ENCODE measurements at regions not wholly inside any gene's neighbourhood (a gene's known extent, or its start where the extent isn't known, plus 50 kb on each side); places are given as distances from the start of the nearest gene placed in this dataset.
"Not testable (repeated sequence)": the region's sequence is repeated elsewhere in the genome, so short reads cannot be mapped to it uniquely, and the experiment has no call there.

DNA sequence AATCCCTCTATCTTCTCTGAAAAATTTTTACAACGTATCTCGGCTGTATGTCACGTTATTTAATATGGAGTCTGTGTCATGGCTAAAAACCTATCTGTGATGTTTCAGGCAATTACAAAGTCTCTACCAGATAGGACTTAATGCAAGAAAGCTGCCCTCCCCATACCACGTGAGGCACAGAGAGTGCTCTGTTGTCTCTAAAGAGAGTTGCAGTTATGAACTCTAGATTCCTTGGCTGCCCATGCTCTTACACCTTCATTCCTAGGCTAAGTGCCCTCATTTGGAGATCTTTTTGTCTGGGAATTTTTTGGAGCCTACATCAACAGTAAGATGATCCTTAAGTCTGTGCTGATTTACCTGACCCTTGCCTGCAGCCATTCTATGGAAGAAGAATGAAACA is 935.9 kb downstream of the C4orf33 start:
- TF ChIP-seq, protein P1, sequence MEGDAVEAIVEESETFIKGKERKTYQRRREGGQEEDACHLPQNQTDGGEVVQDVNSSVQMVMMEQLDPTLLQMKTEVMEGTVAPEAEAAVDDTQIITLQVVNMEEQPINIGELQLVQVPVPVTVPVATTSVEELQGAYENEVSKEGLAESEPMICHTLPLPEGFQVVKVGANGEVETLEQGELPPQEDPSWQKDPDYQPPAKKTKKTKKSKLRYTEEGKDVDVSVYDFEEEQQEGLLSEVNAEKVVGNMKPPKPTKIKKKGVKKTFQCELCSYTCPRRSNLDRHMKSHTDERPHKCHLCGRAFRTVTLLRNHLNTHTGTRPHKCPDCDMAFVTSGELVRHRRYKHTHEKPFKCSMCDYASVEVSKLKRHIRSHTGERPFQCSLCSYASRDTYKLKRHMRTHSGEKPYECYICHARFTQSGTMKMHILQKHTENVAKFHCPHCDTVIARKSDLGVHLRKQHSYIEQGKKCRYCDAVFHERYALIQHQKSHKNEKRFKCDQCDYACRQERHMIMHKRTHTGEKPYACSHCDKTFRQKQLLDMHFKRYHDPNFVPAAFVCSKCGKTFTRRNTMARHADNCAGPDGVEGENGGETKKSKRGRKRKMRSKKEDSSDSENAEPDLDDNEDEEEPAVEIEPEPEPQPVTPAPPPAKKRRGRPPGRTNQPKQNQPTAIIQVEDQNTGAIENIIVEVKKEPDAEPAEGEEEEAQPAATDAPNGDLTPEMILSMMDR (IDR thresholded peaks at IDR 0.05; ENCODE audit: extremely low read depth, low read depth, low read length) = no peak
- no peaks in the 10 kb centered on the region for H3K9me3 ChIP-seq (ENCODE audit: low read depth, low read length)
- H3K79me2 ChIP-seq (ENCODE audit: insufficient read depth, low read length) = no peaks in the 10 kb centered on the region
- H3K4me3 ChIP-seq (ENCODE audit: insufficient read depth, low read length) = no peak overlapping the region
- no peaks in the 10 kb centered on the region for H3K36me3 ChIP-seq (ENCODE audit: insufficient read depth, low read length)
- H3K4me1 ChIP-seq (ENCODE audit: insufficient read depth, low read length) = no peaks in the 10 kb centered on the region
- no peaks in the 10 kb centered on the region for H4K20me1 ChIP-seq (ENCODE audit: insufficient read depth, low read length)
- H3K27me3 ChIP-seq (ENCODE audit: insufficient read depth, low read length) = no peaks in the 10 kb centered on the region
- no peak overlapping the region for H3K4me2 ChIP-seq (ENCODE audit: insufficient read depth, low read length)
- DNase-seq (ENCODE audit: insufficient read length, low spot score, missing footprints) = no peak
- no peak overlapping the region for H3K27ac ChIP-seq (ENCODE audit: low read depth, low read length)
- no peak overlapping the region for H2AFZ ChIP-seq (ENCODE audit: low read length)

DNA sequence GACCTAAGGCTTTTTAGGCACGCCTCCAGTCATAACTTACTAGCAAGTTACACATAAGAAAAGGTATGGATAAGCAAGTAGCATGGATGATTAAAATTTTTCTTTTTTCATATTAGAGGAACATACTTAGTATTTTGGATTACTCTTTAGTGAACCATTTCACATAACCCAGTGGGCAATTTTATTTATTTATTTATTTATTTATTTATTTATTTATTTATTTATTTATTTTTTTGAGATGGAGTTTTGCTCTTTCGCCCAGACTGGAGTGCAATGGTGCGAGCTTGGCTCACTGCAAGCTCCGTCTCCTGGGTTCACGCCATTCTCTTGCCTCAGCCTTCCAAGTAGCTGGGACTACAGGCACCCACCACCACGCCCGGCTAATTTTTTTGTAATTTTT is 937.7 kb downstream of the C4orf33 start:
- not testable (repeated sequence) for H3K79me2 ChIP-seq (ENCODE audit: insufficient read depth, low read length); H3K4me2 ChIP-seq (ENCODE audit: insufficient read depth, low read length); H3K27ac ChIP-seq (ENCODE audit: low read depth, low read length); H3K36me3 ChIP-seq (ENCODE audit: insufficient read depth, low read length); H2AFZ ChIP-seq (ENCODE audit: low read length); H3K9me3 ChIP-seq (ENCODE audit: low read depth, low read length); DNase-seq (ENCODE audit: insufficient read length, low spot score, missing footprints); H3K4me3 ChIP-seq (ENCODE audit: insufficient read depth, low read length); H4K20me1 ChIP-seq (ENCODE audit: insufficient read depth, low read length); H3K4me1 ChIP-seq (ENCODE audit: insufficient read depth, low read length); H3K27me3 ChIP-seq (ENCODE audit: insufficient read depth, low read length)

DNA sequence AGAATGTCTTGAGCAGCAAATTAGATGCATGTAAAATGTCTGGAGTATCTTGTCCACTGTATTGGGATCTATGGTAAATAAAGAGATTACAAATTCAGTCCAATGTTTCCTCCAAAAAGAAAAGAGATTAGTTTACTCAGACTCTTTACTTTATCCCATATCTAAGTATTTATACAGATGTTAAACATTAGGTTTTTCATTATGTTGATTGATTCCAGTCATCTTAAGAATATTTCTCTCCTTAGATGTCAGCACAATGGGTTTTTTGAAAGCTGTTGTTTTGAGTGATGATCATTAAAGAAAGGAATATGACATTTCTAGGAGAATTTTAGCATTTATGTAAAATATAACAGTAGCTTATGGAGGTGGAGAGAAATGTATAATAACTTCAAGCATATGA is 938.9 kb downstream of the C4orf33 start:
- Histone ChIP-seq H3K4me3 (ENCODE audit: insufficient read depth, low read length) (no peak overlapping the region), H2AFZ (ENCODE audit: low read length) (no peak overlapping the region), H4K20me1 (ENCODE audit: insufficient read depth, low read length) (no peaks in the 10 kb centered on the region), H3K27ac (ENCODE audit: low read depth, low read length) (no peak overlapping the region), H3K4me2 (ENCODE audit: insufficient read depth, low read length) (no peak overlapping the region), H3K9me3 (ENCODE audit: low read depth, low read length) (no peaks in the 10 kb centered on the region), H3K27me3 (ENCODE audit: insufficient read depth, low read length) (no peaks in the 10 kb centered on the region), H3K79me2 (ENCODE audit: insufficient read depth, low read length) (no peaks in the 10 kb centered on the region), H3K36me3 (ENCODE audit: insufficient read depth, low read length) (no peaks in the 10 kb centered on the region), H3K4me1 (ENCODE audit: insufficient read depth, low read length) (no peaks in the 10 kb centered on the region)
- TF ChIP-seq, protein P1 (IDR thresholded peaks at IDR 0.05; ENCODE audit: extremely low read depth, low read depth, low read length) = no peak
- DNase-seq (ENCODE audit: insufficient read length, low spot score, missing footprints) = no peak

DNA sequence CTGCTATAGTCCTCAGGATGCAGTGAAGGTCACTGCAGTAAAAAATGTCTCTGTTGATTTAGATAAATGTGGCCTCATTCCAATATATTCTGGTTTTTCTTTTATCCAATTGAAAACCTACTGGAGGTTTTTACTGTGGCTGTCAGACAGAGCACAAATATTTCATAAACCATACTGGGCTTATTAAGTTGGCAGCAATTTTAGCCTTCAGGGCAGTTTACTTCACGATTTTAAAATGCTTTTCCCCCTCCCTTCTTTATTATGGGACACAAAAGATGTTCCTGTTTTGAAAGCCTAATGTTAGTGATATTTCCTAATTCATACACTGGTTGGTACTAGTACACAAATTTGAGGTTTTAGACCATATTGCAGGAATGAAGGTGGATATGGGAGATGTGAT is 939.4 kb downstream of the C4orf33 start:
- TF ChIP-seq, protein P1 (IDR thresholded peaks at IDR 0.05; ENCODE audit: extremely low read depth, low read depth, low read length) = no peak
- Histone ChIP-seq H2AFZ (ENCODE audit: low read length) (no peak overlapping the region), H3K4me3 (ENCODE audit: insufficient read depth, low read length) (no peak overlapping the region), H3K27ac (ENCODE audit: low read depth, low read length) (no peak overlapping the region), H3K9me3 (ENCODE audit: low read depth, low read length) (no peaks in the 10 kb centered on the region), H3K4me2 (ENCODE audit: insufficient read depth, low read length) (no peak overlapping the region), H4K20me1 (ENCODE audit: insufficient read depth, low read length) (no peaks in the 10 kb centered on the region), H3K27me3 (ENCODE audit: insufficient read depth, low read length) (no peaks in the 10 kb centered on the region), H3K36me3 (ENCODE audit: insufficient read depth, low read length) (no peaks in the 10 kb centered on the region), H3K79me2 (ENCODE audit: insufficient read depth, low read length) (no peaks in the 10 kb centered on the region), H3K4me1 (ENCODE audit: insufficient read depth, low read length) (no peaks in the 10 kb centered on the region)
- no peak for DNase-seq (ENCODE audit: insufficient read length, low spot score, missing footprints)

DNA sequence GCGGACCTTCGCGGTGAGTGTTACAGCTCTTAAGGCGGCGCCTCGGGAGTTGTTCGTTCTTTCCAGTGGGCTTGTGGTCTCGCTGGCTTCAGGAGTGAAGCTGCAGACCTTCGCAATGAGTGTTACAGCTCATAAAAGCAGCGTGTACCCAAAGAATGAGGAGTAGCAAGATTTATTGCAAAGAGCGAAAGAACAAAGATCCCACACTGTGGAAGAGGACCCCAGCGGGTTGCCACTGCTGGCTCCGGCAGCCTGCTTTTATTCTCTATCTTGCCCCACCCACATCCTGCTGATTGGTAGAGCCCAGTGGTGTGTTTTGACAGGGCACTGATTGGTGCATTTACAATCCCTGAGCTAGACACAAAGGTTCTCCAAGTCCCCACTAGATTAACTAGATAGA is 941.9 kb downstream of the C4orf33 start:
- H3K4me1 ChIP-seq (ENCODE audit: insufficient read depth, low read length); H2AFZ ChIP-seq (ENCODE audit: low read length); H3K36me3 ChIP-seq (ENCODE audit: insufficient read depth, low read length); H3K27me3 ChIP-seq (ENCODE audit: insufficient read depth, low read length); H3K4me2 ChIP-seq (ENCODE audit: insufficient read depth, low read length); H4K20me1 ChIP-seq (ENCODE audit: insufficient read depth, low read length); H3K27ac ChIP-seq (ENCODE audit: low read depth, low read length); DNase-seq (ENCODE audit: insufficient read length, low spot score, missing footprints); H3K9me3 ChIP-seq (ENCODE audit: low read depth, low read length); H3K4me3 ChIP-seq (ENCODE audit: insufficient read depth, low read length); H3K79me2 ChIP-seq (ENCODE audit: insufficient read depth, low read length): not testable (repeated sequence)

DNA sequence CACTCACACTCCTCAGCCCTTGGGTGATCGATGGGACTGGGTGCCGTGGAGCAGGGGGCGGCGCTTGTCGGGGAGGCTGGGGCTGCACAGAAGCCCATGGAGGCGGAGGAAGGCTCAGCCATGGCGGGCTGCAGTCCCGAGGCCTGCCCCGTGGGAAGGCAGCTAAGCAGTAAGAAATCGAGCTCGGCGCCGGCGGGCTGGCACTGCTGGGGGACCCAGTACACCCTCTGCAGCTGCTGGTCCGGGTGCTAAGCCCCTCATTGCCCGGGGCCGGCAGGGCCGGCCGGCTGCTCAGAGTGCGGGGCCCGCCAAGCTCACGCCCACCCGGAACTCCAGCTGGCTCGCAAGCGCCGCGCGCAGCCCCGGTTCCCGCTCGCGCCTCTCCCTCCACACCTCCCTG is 942.6 kb downstream of the C4orf33 start:
- not testable (repeated sequence) for H3K27me3 ChIP-seq (ENCODE audit: insufficient read depth, low read length); H3K4me2 ChIP-seq (ENCODE audit: insufficient read depth, low read length); H3K9me3 ChIP-seq (ENCODE audit: low read depth, low read length); H3K36me3 ChIP-seq (ENCODE audit: insufficient read depth, low read length); H2AFZ ChIP-seq (ENCODE audit: low read length); H3K27ac ChIP-seq (ENCODE audit: low read depth, low read length); H3K4me3 ChIP-seq (ENCODE audit: insufficient read depth, low read length); H3K4me1 ChIP-seq (ENCODE audit: insufficient read depth, low read length); DNase-seq (ENCODE audit: insufficient read length, low spot score, missing footprints); H4K20me1 ChIP-seq (ENCODE audit: insufficient read depth, low read length); H3K79me2 ChIP-seq (ENCODE audit: insufficient read depth, low read length)
